Spinal cord (tissue), 9 donors: ENCODE measurements at regions not wholly inside any gene's neighbourhood (a gene's known extent, or its start where the extent isn't known, plus 50 kb on each side); places are given as distances from the start of the nearest gene placed in this dataset.

Source experiments
- DNase-seq, 6 donors: peaks; one replicate each; pipeline versions ENCODE4 v3.0.0 to v3.0.0-alpha.2; 2013 to 2015; ENCODE audit warnings: low spot score in 6 of 6, low read depth in 4 of 6
- H3K27ac ChIP-seq: one replicate; pipeline ENCODE4 v1.5.1; 2013; ENCODE audit warnings: low read depth, low read length, control low read depth
- H3K27me3 ChIP-seq: one replicate; pipeline ENCODE4 v1.6.1; 2013; ENCODE audit warnings: low read length; ENCODE audit not compliant: control insufficient read depth, insufficient read depth
- H3K36me3 ChIP-seq: one replicate; pipeline ENCODE4 v1.6.1; 2013; ENCODE audit warnings: low read length; ENCODE audit not compliant: control insufficient read depth, insufficient read depth
- H3K4me1 ChIP-seq: one replicate; pipeline ENCODE4 v1.6.1; 2013; ENCODE audit warnings: low read length; ENCODE audit not compliant: control insufficient read depth, insufficient read depth
- H3K4me3 ChIP-seq: one replicate; pipeline ENCODE4 v1.5.1; 2013; ENCODE audit warnings: low read depth, low read length, control low read depth
- H3K9me3 ChIP-seq: one replicate; pipeline ENCODE4 v1.6.1; 2013; ENCODE audit warnings: low read length; ENCODE audit not compliant: control insufficient read depth, insufficient read depth
- WGBS: methylation state at CpG from one replicate; pipeline ENCODE4 v1.1.5; 2013; ENCODE audit warnings: missing lambda C conversion rate; ENCODE audit not compliant: insufficient coverage; 5-methylcytosine and 5-hydroxymethylcytosine counted together
- donor health status: healthy.

GRCh38 chr21:28828981-28829380, 163.7 kb downstream of the LTN1 start:
- Histone ChIP-seq H3K4me1 (no peaks in the 10 kb centered on the region), H3K27ac (no peak overlapping the region), H3K4me3 (no peak overlapping the region), H3K27me3 (no peaks in the 10 kb centered on the region), H3K36me3 (no peaks in the 10 kb centered on the region), H3K9me3 (no peaks in the 10 kb centered on the region)
- no CpG with 5 or more reads among the region's 1 CpG for WGBS
- no peak for DNase-seq

- Histone ChIP-seq H3K4me1 (no peaks in the 10 kb centered on the region), H3K4me3 (no peak overlapping the region), H3K9me3 (no peaks in the 10 kb centered on the region), H3K36me3 (no peaks in the 10 kb centered on the region), H3K27me3 (no peaks in the 10 kb centered on the region), H3K27ac (no peak overlapping the region)
- 89% methylated on average over 3 of the region's 3 CpGs for WGBS
- no peak for DNase-seq
Measured at GRCh38 chr21:28828021-28828420, 164.7 kb downstream of the LTN1 start.

GRCh38 chr21:28827422-28827821, 165.3 kb downstream of the LTN1 start:
- H3K27me3 ChIP-seq, result no peaks in the 10 kb centered on the region
- no peaks in the 10 kb centered on the region for H3K36me3 ChIP-seq
- no CpG with 5 or more reads among the region's 1 CpG for WGBS
- no peak for DNase-seq
- no peaks in the 10 kb centered on the region for H3K9me3 ChIP-seq
- no peak overlapping the region for H3K27ac ChIP-seq
- H3K4me1 ChIP-seq, result no peaks in the 10 kb centered on the region
- H3K4me3 ChIP-seq, result no peak overlapping the region

GRCh38 chr21:28826569-28826968, 166.1 kb downstream of the LTN1 start:
- no peak overlapping the region for H3K27ac ChIP-seq

GRCh38 chr21:28826021-28826420, 166.7 kb downstream of the LTN1 start:
- Histone ChIP-seq H3K27me3 (no peaks in the 10 kb centered on the region), H3K4me3 (no peak overlapping the region), H3K27ac (no peak overlapping the region), H3K4me1 (no peaks in the 10 kb centered on the region), H3K9me3 (no peaks in the 10 kb centered on the region), H3K36me3 (no peaks in the 10 kb centered on the region)
- DNase-seq, result no peak
- WGBS, result no CpG with 5 or more reads among the region's 2 CpGs

More at GRCh38 chr21:28826569-28826968, 166.1 kb downstream of the LTN1 start:
- H3K36me3 ChIP-seq, result no peaks in the 10 kb centered on the region
- H3K4me3 ChIP-seq, result no peak overlapping the region
- H3K27me3 ChIP-seq, result no peaks in the 10 kb centered on the region
- H3K9me3 ChIP-seq, result no peaks in the 10 kb centered on the region
- H3K4me1 ChIP-seq, result no peaks in the 10 kb centered on the region
- DNase-seq, result no peak
- WGBS, result no CpG with 5 or more reads among the region's 6 CpGs

GRCh38 chr21:28823429-28823828, 169.2 kb downstream of the LTN1 start:
- WGBS, result no CpG with 5 or more reads among the region's 2 CpGs
- no peaks in the 10 kb centered on the region for H3K4me1 ChIP-seq

GRCh38 chr21:28822486-28823335, 170.0 kb downstream of the LTN1 start:
- WGBS, result no CpG with 5 or more reads among the region's 3 CpGs
- Histone ChIP-seq H3K9me3 (no peaks in the 10 kb centered on the region), H3K4me1 (no peaks in the 10 kb centered on the region), H3K27me3 (no peaks in the 10 kb centered on the region), H3K36me3 (no peaks in the 10 kb centered on the region), H3K27ac (peak overlapping the region; percentile 54), H3K4me3 (no peak overlapping the region)
- DNase-seq, result peak in 3 of 6 donors; percentile 7 to 81 (median 29)

More at GRCh38 chr21:28823429-28823828, 169.2 kb downstream of the LTN1 start:
- Histone ChIP-seq H3K36me3 (no peaks in the 10 kb centered on the region), H3K4me3 (no peak overlapping the region), H3K9me3 (no peaks in the 10 kb centered on the region), H3K27ac (peak overlapping the region; percentile 54), H3K27me3 (no peaks in the 10 kb centered on the region)
- no peak for DNase-seq

- Histone ChIP-seq H3K4me3 (no peak overlapping the region), H3K27ac (peak overlapping the region; percentile 43)
- no peak for DNase-seq
Measured at GRCh38 chr21:28822123-28822399, 170.6 kb downstream of the LTN1 start.

GRCh38 chr21:28821276-28822122, 171.2 kb downstream of the LTN1 start:
- Histone ChIP-seq H3K9me3 (no peaks in the 10 kb centered on the region), H3K36me3 (no peaks in the 10 kb centered on the region), H3K4me3 (no peak overlapping the region), H3K4me1 (no peaks in the 10 kb centered on the region), H3K27me3 (no peaks in the 10 kb centered on the region), H3K27ac (no peak overlapping the region)
- DNase-seq, result peak in 1 of 6 donors; percentile 32
- no CpG with 5 or more reads among the region's 6 CpGs for WGBS

More at GRCh38 chr21:28822123-28822399, 170.6 kb downstream of the LTN1 start:
- Histone ChIP-seq H3K4me1 (no peaks in the 10 kb centered on the region), H3K9me3 (no peaks in the 10 kb centered on the region), H3K27me3 (no peaks in the 10 kb centered on the region), H3K36me3 (no peaks in the 10 kb centered on the region)
